HEK293 (cell line): ENCODE measurements at regions not wholly inside any gene's neighbourhood (a gene's known extent, or its start where the extent isn't known, plus 50 kb on each side); places are given as distances from the start of the nearest gene placed in this dataset.

ENCODE experiments used
- HOXA7 ChIP-seq: sonication (generic); formaldehyde crosslinking; IDR thresholded peaks from 2 replicates; pipeline ENCODE4 v1.8.1; 2022; ENCODE audit warnings: missing genetic modification reagents, borderline replicate concordance
- KLF9 ChIP-seq: fragments of 450-650 bp; formaldehyde crosslinking; IDR thresholded peaks from 2 replicates; pipeline ENCODE4 v1.5.1; 2016; ENCODE audit warnings: missing biosample characterization, missing genetic modification characterization, low read depth
- REST ChIP-seq: fragments of 450-650 bp; formaldehyde crosslinking; IDR thresholded peaks from 2 replicates; pipeline ENCODE4 v1.5.1; 2016; ENCODE audit warnings: missing biosample characterization, missing genetic modification characterization
- ZBTB8A ChIP-seq: fragments of 450-650 bp; formaldehyde crosslinking; IDR thresholded peaks from 2 replicates; pipeline ENCODE4 v1.5.1; 2016; ENCODE audit warnings: missing biosample characterization, missing genetic modification characterization
- ZNF112 ChIP-seq: fragments of 450-650 bp; formaldehyde crosslinking; IDR thresholded peaks from 2 replicates; pipeline ENCODE4 v1.5.0; 2017; ENCODE audit warnings: missing biosample characterization, missing genetic modification characterization
- ZNF473 ChIP-seq: fragments of 450-650 bp; formaldehyde crosslinking; IDR thresholded peaks from 2 replicates; pipeline ENCODE4 v1.5.1; 2017; ENCODE audit warnings: missing biosample characterization, missing genetic modification characterization
- TF ChIP-seq, protein P1 (sequence below): fragments of 450-650 bp; formaldehyde crosslinking; IDR thresholded peaks from 2 replicates; pipeline ENCODE4 v1.5.1; 2016; ENCODE audit warnings: missing biosample characterization, missing genetic modification characterization

DNA sequence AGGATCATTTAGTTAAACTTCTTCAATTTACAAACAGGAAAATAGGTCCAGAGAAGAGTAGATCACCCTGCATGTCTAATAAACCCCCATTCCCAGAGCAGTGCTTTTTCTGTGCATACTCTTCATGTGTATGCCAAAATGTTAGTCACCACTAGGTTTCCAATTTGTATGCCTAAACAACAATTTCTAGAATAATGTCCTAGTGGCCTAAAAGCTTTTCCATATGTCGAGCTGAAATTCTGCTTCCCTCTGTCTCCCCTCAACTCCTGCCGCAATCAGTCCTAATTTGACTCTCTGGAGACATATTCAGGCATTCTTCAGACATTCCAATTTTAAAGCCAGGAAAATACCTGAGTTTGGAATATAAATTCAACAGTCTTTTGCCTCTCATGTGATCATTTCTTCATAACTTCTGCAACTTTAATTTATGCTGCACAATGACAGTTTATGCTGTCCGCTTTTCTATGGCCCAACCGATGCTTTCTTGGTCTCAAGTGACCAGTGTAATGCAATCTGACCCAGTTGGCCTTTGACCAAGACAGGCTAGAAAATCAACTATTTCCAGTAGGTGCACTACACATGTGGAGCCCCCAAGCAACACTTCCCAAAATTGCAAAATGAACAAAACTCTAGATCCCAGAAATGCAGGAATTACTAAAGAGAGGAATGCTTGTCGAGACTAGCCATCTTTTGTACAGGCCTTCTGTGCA is 122.9 kb upstream of the FMR1 start:
- no peak for TF ChIP-seq ZBTB8A (tag by site-specific recombination)
- no peak for TF ChIP-seq ZNF473 (tag by site-specific recombination)
- TF ChIP-seq KLF9 (tag by site-specific recombination): no peak
- TF ChIP-seq, protein P1, sequence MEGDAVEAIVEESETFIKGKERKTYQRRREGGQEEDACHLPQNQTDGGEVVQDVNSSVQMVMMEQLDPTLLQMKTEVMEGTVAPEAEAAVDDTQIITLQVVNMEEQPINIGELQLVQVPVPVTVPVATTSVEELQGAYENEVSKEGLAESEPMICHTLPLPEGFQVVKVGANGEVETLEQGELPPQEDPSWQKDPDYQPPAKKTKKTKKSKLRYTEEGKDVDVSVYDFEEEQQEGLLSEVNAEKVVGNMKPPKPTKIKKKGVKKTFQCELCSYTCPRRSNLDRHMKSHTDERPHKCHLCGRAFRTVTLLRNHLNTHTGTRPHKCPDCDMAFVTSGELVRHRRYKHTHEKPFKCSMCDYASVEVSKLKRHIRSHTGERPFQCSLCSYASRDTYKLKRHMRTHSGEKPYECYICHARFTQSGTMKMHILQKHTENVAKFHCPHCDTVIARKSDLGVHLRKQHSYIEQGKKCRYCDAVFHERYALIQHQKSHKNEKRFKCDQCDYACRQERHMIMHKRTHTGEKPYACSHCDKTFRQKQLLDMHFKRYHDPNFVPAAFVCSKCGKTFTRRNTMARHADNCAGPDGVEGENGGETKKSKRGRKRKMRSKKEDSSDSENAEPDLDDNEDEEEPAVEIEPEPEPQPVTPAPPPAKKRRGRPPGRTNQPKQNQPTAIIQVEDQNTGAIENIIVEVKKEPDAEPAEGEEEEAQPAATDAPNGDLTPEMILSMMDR (tag by site-specific recombination): no peak
- TF ChIP-seq HOXA7 (CRISPR knock-in tag): no peak
- TF ChIP-seq ZNF112 (tag by site-specific recombination): no peak
- TF ChIP-seq REST (tag by site-specific recombination): no peak
